Thyroid gland (tissue), 4 donors: ENCODE measurements at regions not wholly inside any gene's neighbourhood (a gene's known extent, or its start where the extent isn't known, plus 50 kb on each side); places are given as distances from the start of the nearest gene placed in this dataset.

Experiments
- DNase-seq, 2 donors: peaks; one replicate each; pipeline ENCODE4 v3.0.0-alpha.2; 2019
- H3K27ac ChIP-seq, 3 donors: fragments of 200-600 bp; sonication (generic); 1 replicate in 2 of 3; 2 replicates in 1 of 3; pipeline ENCODE4 v1.5.1; 2016 to 2019; ENCODE audit warnings: mild to moderate bottlenecking in 1 of 3, moderate library complexity in 1 of 3
- H3K27me3 ChIP-seq: fragments of 200-600 bp; sonication (generic); one replicate; pipeline ENCODE4 v1.5.1; 2019
- H3K36me3 ChIP-seq, 2 donors: fragments of 200-600 bp; sonication (generic); one replicate each; pipeline ENCODE4 v1.5.1; 2016 to 2019
- H3K4me1 ChIP-seq, 2 donors: fragments of 200-600 bp; sonication (generic); one replicate each; pipeline ENCODE4 v1.5.1; 2017 to 2019
- H3K4me3 ChIP-seq, 3 donors: fragments of 200-600 bp; sonication (generic); replicated peaks in 1 of 3; 1 replicate in 2 of 3; 2 replicates in 1 of 3; pipeline ENCODE4 v1.5.1; 2016; ENCODE audit warnings: mild to moderate bottlenecking in 1 of 3
- H3K9me3 ChIP-seq: fragments of 200-600 bp; sonication (generic); one replicate; pipeline ENCODE4 v1.5.1; 2017
- POLR2A ChIP-seq, 2 donors: fragments of 450-650 bp; IDR thresholded peaks; one replicate each; pipeline ENCODE4 v1.6.1; 2017; ENCODE audit warnings: antibody characterized with exemption in 2 of 2, mild to moderate bottlenecking in 2 of 2, moderate library complexity in 1 of 2
- WGBS, 2 donors: methylation state at CpG; one replicate each; pipeline ENCODE4 v1.1.5; 2017; 5-methylcytosine and 5-hydroxymethylcytosine counted together
- intact Hi-C: fragments of 100-400 bp; cut with DNase I; formaldehyde crosslinking; loops from one replicate; pipeline ENCODE4 v1.15.1; 2023
- TF ChIP-seq, protein P1 (sequence below), 6 experiments: fragments of 200-600 bp in 3 of 6; fragments of 450-650 bp in 3 of 6; sonication (generic) in 3 of 6; IDR thresholded peaks; one replicate each; pipeline ENCODE4 v1.5.1; 2016 to 2019; ENCODE audit warnings: antibody characterized with exemption in 6 of 6, mild to moderate bottlenecking in 2 of 6, inconsistent platforms in 1 of 6, moderate library complexity in 1 of 6

DNA sequence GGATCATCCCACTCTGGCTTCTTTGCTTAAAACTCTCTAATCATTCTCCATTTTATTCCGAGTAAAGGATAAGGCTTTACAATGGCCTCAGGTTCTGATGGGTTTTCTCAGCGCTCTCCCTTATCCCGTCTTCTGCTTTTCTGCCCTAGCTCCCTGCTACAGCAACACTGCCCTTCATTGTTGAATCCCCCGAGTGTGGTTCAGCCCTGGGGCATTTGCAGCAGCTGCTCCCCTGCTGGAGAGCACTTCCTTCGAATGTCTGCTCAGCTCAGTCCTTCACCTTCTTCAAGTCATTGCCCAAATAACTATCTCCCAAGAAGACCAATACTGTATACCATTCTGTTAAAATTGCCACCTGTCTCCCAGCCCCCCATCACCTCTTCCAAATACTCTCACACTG lies 111.8 kb downstream of the TBXT start:
- H3K9me3 ChIP-seq, result no peaks in the 10 kb centered on the region
- intact Hi-C loops, result no loop called here
- no peaks in the 10 kb centered on the region for H3K27me3 ChIP-seq
- H3K27ac ChIP-seq, result no peak overlapping the region
- DNase-seq, result no peak
- peaks cover 0 to 4% of the 10 kb centered on the region in 2 donors for H3K4me1 ChIP-seq
- H3K36me3 ChIP-seq, result no peaks in the 10 kb centered on the region
- no peak for TF ChIP-seq POLR2A (IDR thresholded peaks at IDR 0.05)
- TF ChIP-seq, protein P1, sequence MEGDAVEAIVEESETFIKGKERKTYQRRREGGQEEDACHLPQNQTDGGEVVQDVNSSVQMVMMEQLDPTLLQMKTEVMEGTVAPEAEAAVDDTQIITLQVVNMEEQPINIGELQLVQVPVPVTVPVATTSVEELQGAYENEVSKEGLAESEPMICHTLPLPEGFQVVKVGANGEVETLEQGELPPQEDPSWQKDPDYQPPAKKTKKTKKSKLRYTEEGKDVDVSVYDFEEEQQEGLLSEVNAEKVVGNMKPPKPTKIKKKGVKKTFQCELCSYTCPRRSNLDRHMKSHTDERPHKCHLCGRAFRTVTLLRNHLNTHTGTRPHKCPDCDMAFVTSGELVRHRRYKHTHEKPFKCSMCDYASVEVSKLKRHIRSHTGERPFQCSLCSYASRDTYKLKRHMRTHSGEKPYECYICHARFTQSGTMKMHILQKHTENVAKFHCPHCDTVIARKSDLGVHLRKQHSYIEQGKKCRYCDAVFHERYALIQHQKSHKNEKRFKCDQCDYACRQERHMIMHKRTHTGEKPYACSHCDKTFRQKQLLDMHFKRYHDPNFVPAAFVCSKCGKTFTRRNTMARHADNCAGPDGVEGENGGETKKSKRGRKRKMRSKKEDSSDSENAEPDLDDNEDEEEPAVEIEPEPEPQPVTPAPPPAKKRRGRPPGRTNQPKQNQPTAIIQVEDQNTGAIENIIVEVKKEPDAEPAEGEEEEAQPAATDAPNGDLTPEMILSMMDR (IDR thresholded peaks at IDR 0.05), result no peak
- WGBS, 2 donors, result 83 to 87% methylated on average over 5 of the region's 5 CpGs
- H3K4me3 ChIP-seq, result no peak overlapping the region

DNA sequence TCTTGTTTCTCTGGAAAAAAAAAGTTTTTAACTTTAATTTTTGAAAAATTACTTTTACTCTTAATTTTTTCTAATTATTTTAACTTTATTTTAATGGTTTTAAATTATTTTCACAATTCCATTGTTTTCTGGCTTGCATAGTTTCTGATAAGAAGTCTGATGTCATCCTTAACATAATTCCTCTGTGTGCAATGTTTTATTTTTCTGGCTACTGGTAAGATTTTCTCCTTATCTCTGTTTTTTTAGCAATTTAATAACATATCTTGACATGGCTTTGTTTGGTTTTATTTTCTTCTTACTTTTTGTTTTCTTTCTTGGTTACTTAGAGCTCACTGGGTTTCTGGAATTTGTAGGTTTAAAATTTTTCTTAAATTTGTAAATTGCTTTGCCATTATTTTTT lies 114.8 kb downstream of the TBXT start:
- no peak for DNase-seq
- intact Hi-C loops, result no loop called here
- no peaks in the 10 kb centered on the region for H3K27me3 ChIP-seq
- H3K4me3 ChIP-seq, result no peak overlapping the region
- no peaks in the 10 kb centered on the region for H3K36me3 ChIP-seq
- no peaks in the 10 kb centered on the region for H3K9me3 ChIP-seq
- no peak overlapping the region for H3K27ac ChIP-seq
- H3K4me1 ChIP-seq, result peaks cover 0 to 2% of the 10 kb centered on the region in 2 donors
- TF ChIP-seq POLR2A (IDR thresholded peaks at IDR 0.05), result no peak
- TF ChIP-seq, protein P1 (IDR thresholded peaks at IDR 0.05), result no peak

DNA sequence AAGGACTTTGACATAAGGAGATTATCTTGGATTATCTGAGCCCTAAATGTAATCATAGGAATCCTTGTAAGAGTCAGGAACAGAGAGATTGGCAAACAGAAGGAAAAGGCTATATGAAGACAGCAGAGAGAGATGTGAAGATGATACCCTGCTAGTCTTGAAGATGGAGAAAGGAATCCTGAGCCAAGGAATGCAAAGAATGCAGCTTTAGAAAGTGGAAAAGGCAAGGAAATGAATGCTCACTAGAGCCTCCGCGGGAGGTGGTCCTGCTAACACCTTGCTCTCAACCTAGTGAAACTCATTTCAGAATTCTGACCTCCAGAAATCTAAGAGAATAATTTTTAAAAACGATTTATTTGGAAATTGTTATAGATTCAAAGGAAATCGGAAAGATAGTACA lies 117.1 kb downstream of the TBXT start:
- H3K4me3 ChIP-seq, result no peak overlapping the region
- TF ChIP-seq, protein P1 (IDR thresholded peaks at IDR 0.05), result no peak
- no peak for TF ChIP-seq POLR2A (IDR thresholded peaks at IDR 0.05)
- no peaks in the 10 kb centered on the region for H3K9me3 ChIP-seq
- H3K27me3 ChIP-seq, result no peaks in the 10 kb centered on the region
- intact Hi-C loops, result no loop called here
- DNase-seq, result no peak
- H3K36me3 ChIP-seq, result no peaks in the 10 kb centered on the region
- H3K4me1 ChIP-seq, result peaks cover 12 to 13% of the 10 kb centered on the region in 2 donors
- H3K27ac ChIP-seq, result no peak overlapping the region
- 78% methylated on average over 4 of the region's 4 CpGs for WGBS, 2 donors

DNA sequence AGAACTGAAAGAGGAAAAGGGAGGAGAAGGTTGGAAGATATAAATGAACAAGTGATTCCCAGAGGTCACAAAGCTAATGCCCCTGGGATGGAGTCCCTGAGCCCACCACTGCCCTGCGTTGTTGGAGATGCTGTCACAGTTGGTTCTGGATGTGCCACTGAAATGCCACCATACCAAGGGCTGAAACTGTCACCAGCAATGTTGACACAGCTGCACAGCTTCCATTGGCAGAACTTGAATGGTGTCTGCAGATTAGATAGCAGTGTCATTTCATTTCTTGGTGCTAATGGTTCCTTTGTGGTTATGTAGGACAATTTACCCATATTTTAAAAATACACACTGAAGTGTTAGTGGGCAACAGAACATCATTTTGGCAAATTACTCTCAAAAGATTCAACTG lies 120.7 kb downstream of the TBXT start:
- H3K36me3 ChIP-seq, result no peaks in the 10 kb centered on the region
- peaks cover 13% of the 10 kb centered on the region in 2 donors for H3K4me1 ChIP-seq
- H3K4me3 ChIP-seq, result no peak overlapping the region
- H3K27me3 ChIP-seq, result no peaks in the 10 kb centered on the region
- WGBS, 2 donors, result 89 to 92% methylated on average over 1 of the region's 1 CpG
- no peak for DNase-seq
- intact Hi-C loops, result no loop called here
- no peaks in the 10 kb centered on the region for H3K9me3 ChIP-seq
- H3K27ac ChIP-seq, result no peak overlapping the region
- no peak for TF ChIP-seq POLR2A (IDR thresholded peaks at IDR 0.05)
- TF ChIP-seq, protein P1 (IDR thresholded peaks at IDR 0.05), result no peak

DNA sequence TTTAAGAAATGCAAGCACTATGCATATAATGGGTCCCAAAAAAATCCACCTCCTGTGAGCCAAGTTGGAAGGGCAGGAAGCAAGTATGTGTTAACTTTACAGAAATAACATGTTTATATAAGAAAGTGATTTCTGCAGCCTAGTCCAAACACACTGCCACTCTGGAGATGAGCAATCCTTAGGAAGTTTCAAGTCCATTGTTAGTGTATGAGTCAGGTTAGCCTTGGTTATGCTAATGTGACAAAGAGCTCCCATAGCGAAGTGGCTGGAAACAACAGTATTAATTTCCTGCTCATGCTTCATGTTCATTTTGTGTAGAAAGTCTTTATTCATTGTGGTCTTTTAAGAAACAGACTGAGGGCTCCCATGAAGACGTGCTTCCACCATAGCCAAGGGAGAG lies 121.4 kb downstream of the TBXT start:
- no peak overlapping the region for H3K4me3 ChIP-seq
- no peaks in the 10 kb centered on the region for H3K27me3 ChIP-seq
- no peak for TF ChIP-seq POLR2A (IDR thresholded peaks at IDR 0.05)
- TF ChIP-seq, protein P1 (IDR thresholded peaks at IDR 0.05), result no peak
- intact Hi-C loops, result no loop called here
- H3K27ac ChIP-seq, result no peak overlapping the region
- no peaks in the 10 kb centered on the region for H3K36me3 ChIP-seq
- DNase-seq, result peak in 1 of 2 donors; percentile 18
- WGBS, 2 donors, result 39 to 52% methylated on average over 2 of the region's 2 CpGs
- H3K9me3 ChIP-seq, result no peaks in the 10 kb centered on the region
- peaks cover 13% of the 10 kb centered on the region in 2 donors for H3K4me1 ChIP-seq
